GM12864 (cell line): ENCODE measurements at regions not wholly inside any gene's neighbourhood (a gene's known extent, or its start where the extent isn't known, plus 50 kb on each side); places are given as distances from the start of the nearest gene placed in this dataset.

Source experiments
- DNase-seq: peaks from one replicate; pipeline ENCODE4 v3.0.0-alpha.2; 2011; ENCODE audit warnings: low read depth
- H3K4me3 ChIP-seq: 2 replicates; pipeline ENCODE4 v1.5.1; 2011; ENCODE audit warnings: mild to moderate bottlenecking, low read depth, low read length, control low read depth
- CTCF ChIP-seq: IDR thresholded peaks from 2 replicates; pipeline ENCODE4 v1.5.1; 2011; ENCODE audit warnings: low read depth, mild to moderate bottlenecking, moderate library complexity, low read length, control low read depth, inconsistent platforms; ENCODE audit errors: missing control alignments

GRCh38 chr11:29484548-29484947 lies 532.3 kb downstream of the KCNA4 start:
- no peak for DNase-seq
- no peak overlapping the region for H3K4me3 ChIP-seq
- TF ChIP-seq CTCF, result no peak

- DNase-seq, result no peak
- no peak for TF ChIP-seq CTCF
- H3K4me3 ChIP-seq, result no peak overlapping the region
Measured at GRCh38 chr11:29483831-29484230, 533.0 kb downstream of the KCNA4 start.

GRCh38 chr11:29482510-29482909 lies 534.3 kb downstream of the KCNA4 start:
- no peak for DNase-seq
- H3K4me3 ChIP-seq, result no peak overlapping the region
- no peak for TF ChIP-seq CTCF

- H3K4me3 ChIP-seq, result no peak overlapping the region
- no peak for TF ChIP-seq CTCF
- no peak for DNase-seq
Measured at GRCh38 chr11:29481738-29482137, 535.1 kb downstream of the KCNA4 start.

- H3K4me3 ChIP-seq, result no peak overlapping the region
- TF ChIP-seq CTCF, result no peak
- no peak for DNase-seq
Measured at GRCh38 chr11:29480981-29481380, 535.8 kb downstream of the KCNA4 start.

- no peak for TF ChIP-seq CTCF
- H3K4me3 ChIP-seq, result no peak overlapping the region
- DNase-seq, result no peak
Measured at GRCh38 chr11:29458252-29458651, 558.6 kb downstream of the KCNA4 start.

GRCh38 chr11:29452146-29452545 lies 564.7 kb downstream of the KCNA4 start:
- DNase-seq, result no peak
- no peak for TF ChIP-seq CTCF
- no peak overlapping the region for H3K4me3 ChIP-seq
